ENCODE measurements at regions not wholly inside any gene's neighbourhood (a gene's known extent, or its start where the extent isn't known, plus 50 kb on each side); places are given as distances from the start of the nearest gene placed in this dataset.

- TF ChIP-seq CTCF (IDR thresholded peaks at IDR 0.05) (no peak), POLR2A (IDR thresholded peaks at IDR 0.05) (no peak)
Measured at GRCh38 chr9:6073731-6074130, 58.3 kb upstream of the RANBP6 start.

Measured in lower leg skin (tissue), 3 donors.